ENCODE measurements at regions not wholly inside any gene's neighbourhood (a gene's known extent, or its start where the extent isn't known, plus 50 kb on each side); places are given as distances from the start of the nearest gene placed in this dataset.

GRCh38 chr4:14928035-14928434 is 74.2 kb upstream of the CPEB2 start:
- DNase-seq (ENCODE audit: low read depth in 2 of 2) = no peak
- TF ChIP-seq CTCF (IDR thresholded peaks at IDR 0.05; ENCODE audit: low read depth, low read length) = no peak
- no peak overlapping the region for H3K4me3 ChIP-seq (replicated peaks in 1 of 2; ENCODE audit: low read depth in 2 of 2, low read length in 2 of 2)

GRCh38 chr4:14929669-14930068 is 72.6 kb upstream of the CPEB2 start:
- DNase-seq (ENCODE audit: low read depth in 2 of 2) = no peak
- H3K4me3 ChIP-seq (replicated peaks in 1 of 2; ENCODE audit: low read depth in 2 of 2, low read length in 2 of 2) = no peak overlapping the region
- TF ChIP-seq CTCF (IDR thresholded peaks at IDR 0.05; ENCODE audit: low read depth, low read length) = no peak

GRCh38 chr4:14934704-14935390 is 67.4 kb upstream of the CPEB2 start:
- no peak overlapping the region for H3K4me3 ChIP-seq (replicated peaks in 1 of 2; ENCODE audit: low read depth in 2 of 2, low read length in 2 of 2)
- TF ChIP-seq CTCF (IDR thresholded peaks at IDR 0.05; ENCODE audit: low read depth, low read length) = no peak
- no peak for DNase-seq (ENCODE audit: low read depth in 2 of 2)

GRCh38 chr4:14943749-14944148 is 58.5 kb upstream of the CPEB2 start:
- no peak for TF ChIP-seq CTCF (IDR thresholded peaks at IDR 0.05; ENCODE audit: low read depth, low read length)
- H3K4me3 ChIP-seq (replicated peaks in 1 of 2; ENCODE audit: low read depth in 2 of 2, low read length in 2 of 2) = no peak overlapping the region
- DNase-seq (ENCODE audit: low read depth in 2 of 2) = no peak

- no peak for DNase-seq (ENCODE audit: low read depth in 2 of 2)
- no peak for TF ChIP-seq CTCF (IDR thresholded peaks at IDR 0.05; ENCODE audit: low read depth, low read length)
- H3K4me3 ChIP-seq (replicated peaks in 1 of 2; ENCODE audit: low read depth in 2 of 2, low read length in 2 of 2) = no peak overlapping the region
These were observed 49.9 kb upstream of the CPEB2 start for GRCh38 chr4:14952352-14952751.

All from cardiac fibroblast (primary cell).